Tibial nerve (tissue), 4 donors: ENCODE measurements at regions not wholly inside any gene's neighbourhood (a gene's known extent, or its start where the extent isn't known, plus 50 kb on each side); places are given as distances from the start of the nearest gene placed in this dataset.

Experiments used
- CTCF ChIP-seq, 5 experiments: fragments of 200-600 bp in 3 of 5; fragments of 450-650 bp in 2 of 5; sonication (generic) in 3 of 5; IDR thresholded peaks; one replicate each; pipeline ENCODE4 v1.5.1; 2016 to 2019; ENCODE audit warnings: antibody characterized with exemption in 5 of 5, mild to moderate bottlenecking in 3 of 5, moderate library complexity in 2 of 5
- EP300 ChIP-seq, 2 donors: sonication (generic); formaldehyde crosslinking; IDR thresholded peaks; one replicate each; pipeline ENCODE4 v1.6.1; 2017; ENCODE audit warnings: antibody characterized with exemption in 2 of 2, mild to moderate bottlenecking in 1 of 2
- POLR2A ChIP-seq, 2 donors: fragments of 450-650 bp; IDR thresholded peaks; one replicate each; pipeline ENCODE4 v1.6.1; 2017; ENCODE audit warnings: antibody characterized with exemption in 2 of 2, mild to moderate bottlenecking in 2 of 2, moderate library complexity in 2 of 2

GRCh38 chr5:44246986-44247385 lies 142.2 kb downstream of the FGF10 start:
- TF ChIP-seq EP300 (IDR thresholded peaks at IDR 0.05) (no peak), POLR2A (IDR thresholded peaks at IDR 0.05) (no peak), CTCF (IDR thresholded peaks at IDR 0.05) (no peak)
